Upper lobe of left lung (tissue), 6 donors: ENCODE measurements at regions not wholly inside any gene's neighbourhood (a gene's known extent, or its start where the extent isn't known, plus 50 kb on each side); places are given as distances from the start of the nearest gene placed in this dataset.

ENCODE experiments used
- ATAC-seq, 2 donors: fragments of 200-7000 bp; cut with Tn5 transposase; one replicate each; pipeline ENCODE4 v1.9.1; 2022; ENCODE audit warnings: mild to moderate bottlenecking in 2 of 2, moderate library complexity in 2 of 2; ENCODE audit not compliant: low FRiP score in 2 of 2
- DNase-seq, 2 donors: peaks; one replicate each; pipeline ENCODE4 v3.0.0-alpha.2; 2019 to 2020
- H3K27ac ChIP-seq, 4 donors: fragments of 200-600 bp; sonication (generic); one replicate each; pipeline ENCODE4 v1.5.1; 2016 to 2019
- H3K27me3 ChIP-seq, 4 donors: fragments of 200-600 bp; sonication (generic); one replicate each; pipeline ENCODE4 v1.5.1; 2017 to 2019
- H3K36me3 ChIP-seq, 4 donors: fragments of 200-600 bp; sonication (generic); one replicate each; pipeline ENCODE4 v1.5.1; 2016 to 2019
- H3K4me1 ChIP-seq, 4 donors: fragments of 200-600 bp; sonication (generic); one replicate each; pipeline ENCODE4 v1.5.1; 2018 to 2019
- H3K4me3 ChIP-seq, 4 donors: fragments of 200-600 bp; sonication (generic); one replicate each; pipeline ENCODE4 v1.5.1; 2017 to 2019; ENCODE audit warnings: mild to moderate bottlenecking in 2 of 4, moderate library complexity in 1 of 4
- H3K9me3 ChIP-seq, 4 donors: fragments of 200-600 bp; sonication (generic); one replicate each; pipeline ENCODE4 v1.5.1; 2018 to 2019
- EP300 ChIP-seq, 4 donors: sonication (generic); formaldehyde crosslinking; IDR thresholded peaks; one replicate each; pipeline ENCODE4 v1.5.1; 2017; ENCODE audit warnings: antibody characterized with exemption in 4 of 4, control low read depth in 2 of 4
- POLR2A ChIP-seq, 4 donors: fragments of 450-650 bp; IDR thresholded peaks; one replicate each; pipeline ENCODE4 v1.5.1; 2016 to 2017; ENCODE audit warnings: antibody characterized with exemption in 4 of 4, mild to moderate bottlenecking in 2 of 4
- POLR2AphosphoS5 ChIP-seq, 2 donors: sonication (generic); formaldehyde crosslinking; IDR thresholded peaks; one replicate each; pipeline ENCODE4 v1.5.1; 2017; ENCODE audit warnings: antibody characterized with exemption in 2 of 2
- WGBS, 2 donors: methylation state at CpG; one replicate each; pipeline ENCODE4 v1.1.5; 2017 to 2018; 5-methylcytosine and 5-hydroxymethylcytosine counted together
- TF ChIP-seq, protein P1 (sequence below), 6 experiments: fragments of 450-650 bp in 4 of 6; fragments of 200-600 bp in 2 of 6; sonication (generic) in 2 of 6; IDR thresholded peaks; one replicate each; pipeline ENCODE4 v1.5.1; 2016 to 2019; ENCODE audit warnings: antibody characterized with exemption in 6 of 6
- donor health status: DM: no; HTN: no; CAD: no; lungs with moderate emphysema.
- donor health status: DM: no; HTN: yes; CAD: no; lungs with severe emphysema.

DNA sequence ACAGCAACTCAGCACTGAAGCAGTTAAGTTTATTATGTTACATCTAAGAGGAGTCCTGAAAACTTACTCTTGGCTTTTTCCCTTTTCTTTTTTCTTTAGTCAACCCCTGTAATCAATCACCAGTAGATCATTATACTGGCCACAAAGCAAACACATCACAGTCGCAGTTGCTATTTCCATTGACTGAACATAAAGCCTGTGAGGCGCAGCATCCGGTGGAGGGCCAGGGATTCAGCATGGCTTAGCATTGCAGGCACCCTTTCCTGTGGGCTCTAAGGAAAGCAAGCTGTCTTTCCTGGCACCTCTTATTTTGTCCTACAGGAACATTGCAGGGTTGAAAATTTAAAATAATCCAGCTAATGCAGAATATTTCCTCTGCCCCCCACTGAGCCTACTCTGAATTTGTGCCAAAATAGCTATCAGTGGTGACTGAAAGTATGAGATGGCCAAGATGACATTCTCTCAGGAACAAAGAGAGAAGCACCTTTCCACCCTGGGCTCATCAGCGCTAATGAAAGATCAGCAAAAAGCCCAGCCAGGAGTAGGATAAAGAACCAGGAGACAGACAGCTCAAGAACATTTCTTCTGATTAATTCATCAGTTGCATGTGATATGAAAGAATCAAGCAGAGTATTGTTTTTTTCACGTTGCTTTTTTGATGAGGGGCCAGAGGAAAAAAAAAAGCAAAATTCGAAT is 85.3 kb upstream of the SULT1C3 start:
- H3K27me3 ChIP-seq: no peaks in the 10 kb centered on the region
- no peak for TF ChIP-seq POLR2AphosphoS5 (IDR thresholded peaks at IDR 0.05)
- TF ChIP-seq, protein P1, sequence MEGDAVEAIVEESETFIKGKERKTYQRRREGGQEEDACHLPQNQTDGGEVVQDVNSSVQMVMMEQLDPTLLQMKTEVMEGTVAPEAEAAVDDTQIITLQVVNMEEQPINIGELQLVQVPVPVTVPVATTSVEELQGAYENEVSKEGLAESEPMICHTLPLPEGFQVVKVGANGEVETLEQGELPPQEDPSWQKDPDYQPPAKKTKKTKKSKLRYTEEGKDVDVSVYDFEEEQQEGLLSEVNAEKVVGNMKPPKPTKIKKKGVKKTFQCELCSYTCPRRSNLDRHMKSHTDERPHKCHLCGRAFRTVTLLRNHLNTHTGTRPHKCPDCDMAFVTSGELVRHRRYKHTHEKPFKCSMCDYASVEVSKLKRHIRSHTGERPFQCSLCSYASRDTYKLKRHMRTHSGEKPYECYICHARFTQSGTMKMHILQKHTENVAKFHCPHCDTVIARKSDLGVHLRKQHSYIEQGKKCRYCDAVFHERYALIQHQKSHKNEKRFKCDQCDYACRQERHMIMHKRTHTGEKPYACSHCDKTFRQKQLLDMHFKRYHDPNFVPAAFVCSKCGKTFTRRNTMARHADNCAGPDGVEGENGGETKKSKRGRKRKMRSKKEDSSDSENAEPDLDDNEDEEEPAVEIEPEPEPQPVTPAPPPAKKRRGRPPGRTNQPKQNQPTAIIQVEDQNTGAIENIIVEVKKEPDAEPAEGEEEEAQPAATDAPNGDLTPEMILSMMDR (IDR thresholded peaks at IDR 0.05): no peak
- no peak for TF ChIP-seq POLR2A (IDR thresholded peaks at IDR 0.05)
- TF ChIP-seq EP300 (IDR thresholded peaks at IDR 0.05): no peak
- no peaks in the 10 kb centered on the region for H3K4me1 ChIP-seq
- ATAC-seq (no peak), DNase-seq (no peak)
- H3K4me3 ChIP-seq: no peak overlapping the region
- H3K9me3 ChIP-seq: no peaks in the 10 kb centered on the region
- H3K36me3 ChIP-seq: no peaks in the 10 kb centered on the region
- WGBS, 2 donors: 66 to 73% methylated on average over 6 of the region's 6 CpGs
- H3K27ac ChIP-seq: no peak overlapping the region

DNA sequence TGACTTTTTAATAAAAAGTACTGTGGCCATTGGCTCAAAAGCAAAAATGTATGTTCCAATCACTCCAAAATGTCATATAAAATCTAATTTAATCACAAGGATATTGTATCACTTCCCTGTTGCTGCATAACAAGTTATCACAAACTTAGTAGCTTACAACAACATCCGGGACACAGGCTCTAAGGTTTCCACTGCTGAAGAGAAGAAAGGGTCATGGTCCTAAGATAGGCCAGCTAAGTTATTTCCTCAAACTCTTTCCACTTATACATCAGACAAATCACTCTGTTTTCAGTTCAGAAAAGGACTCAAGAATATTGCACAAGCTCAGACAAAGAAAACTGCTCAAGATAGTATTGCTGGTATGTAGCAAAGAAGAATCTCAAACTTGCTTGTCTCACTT is 78.5 kb upstream of the SULT1C3 start:
- TF ChIP-seq, protein P1 (IDR thresholded peaks at IDR 0.05): no peak
- TF ChIP-seq POLR2A (IDR thresholded peaks at IDR 0.05) (no peak), POLR2AphosphoS5 (IDR thresholded peaks at IDR 0.05) (no peak), EP300 (IDR thresholded peaks at IDR 0.05) (no peak)
- DNase-seq (no peak), ATAC-seq (no peak)
- Histone ChIP-seq H3K4me3 (no peak overlapping the region), H3K27ac (no peak overlapping the region), H3K36me3 (no peaks in the 10 kb centered on the region), H3K4me1 (no peaks in the 10 kb centered on the region), H3K9me3 (no peaks in the 10 kb centered on the region), H3K27me3 (no peaks in the 10 kb centered on the region)
- WGBS, 2 donors: 80 to 93% methylated on average over 1 of the region's 1 CpG

DNA sequence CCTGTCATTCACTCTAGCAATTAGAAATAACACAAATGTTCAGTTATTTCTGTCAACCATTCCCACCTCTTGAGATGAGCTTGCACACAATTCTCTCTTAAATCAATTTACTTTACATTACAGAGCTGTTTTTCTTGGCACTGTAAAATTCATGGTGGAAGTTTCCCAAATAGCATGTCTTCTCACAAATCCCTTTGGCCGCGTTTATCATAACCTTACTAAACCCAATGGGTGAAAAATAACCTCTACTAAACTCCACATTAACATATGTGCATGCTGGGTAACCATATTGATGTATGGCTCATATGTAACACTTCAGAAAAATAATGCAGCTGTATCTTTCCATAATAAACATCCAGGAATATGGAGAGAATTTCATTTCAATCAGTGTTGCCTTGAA is 75.5 kb upstream of the SULT1C3 start:
- DNase-seq (no peak), ATAC-seq (no peak)
- Histone ChIP-seq H3K27me3 (no peaks in the 10 kb centered on the region), H3K4me1 (no peaks in the 10 kb centered on the region), H3K9me3 (no peaks in the 10 kb centered on the region), H3K27ac (no peak overlapping the region), H3K36me3 (no peaks in the 10 kb centered on the region), H3K4me3 (no peak overlapping the region)
- 68 to 81% methylated on average over 2 of the region's 2 CpGs for WGBS, 2 donors
- TF ChIP-seq EP300 (IDR thresholded peaks at IDR 0.05): no peak
- no peak for TF ChIP-seq POLR2AphosphoS5 (IDR thresholded peaks at IDR 0.05)
- TF ChIP-seq, protein P1 (IDR thresholded peaks at IDR 0.05): no peak
- TF ChIP-seq POLR2A (IDR thresholded peaks at IDR 0.05): no peak

DNA sequence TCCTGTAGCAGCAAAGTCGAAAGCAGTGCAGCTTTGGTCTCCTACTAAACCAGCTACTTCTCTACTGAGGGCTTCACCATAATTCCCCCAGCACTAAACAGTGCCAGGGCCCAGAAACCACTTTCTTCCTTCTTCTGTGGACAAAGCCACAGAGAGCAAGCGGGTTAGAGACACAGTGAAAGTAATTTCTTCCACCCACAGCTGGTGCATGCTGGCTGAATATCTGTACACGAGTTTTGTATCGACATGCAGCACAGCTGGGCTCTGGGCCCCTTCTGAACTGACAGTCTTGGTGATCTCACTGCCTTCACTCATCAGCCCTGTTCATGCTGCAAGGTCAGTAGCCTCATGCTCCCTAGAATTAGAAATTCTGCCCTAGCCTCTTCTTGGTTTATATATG is 74.0 kb upstream of the SULT1C3 start:
- Histone ChIP-seq H3K9me3 (no peaks in the 10 kb centered on the region), H3K27ac (no peak overlapping the region), H3K36me3 (no peaks in the 10 kb centered on the region), H3K27me3 (no peaks in the 10 kb centered on the region), H3K4me1 (no peaks in the 10 kb centered on the region), H3K4me3 (no peak overlapping the region)
- TF ChIP-seq, protein P1 (IDR thresholded peaks at IDR 0.05): no peak
- ATAC-seq (no peak), DNase-seq (no peak)
- 59 to 67% methylated on average over 2 to 4 of the region's 4 CpGs for WGBS, 2 donors

DNA sequence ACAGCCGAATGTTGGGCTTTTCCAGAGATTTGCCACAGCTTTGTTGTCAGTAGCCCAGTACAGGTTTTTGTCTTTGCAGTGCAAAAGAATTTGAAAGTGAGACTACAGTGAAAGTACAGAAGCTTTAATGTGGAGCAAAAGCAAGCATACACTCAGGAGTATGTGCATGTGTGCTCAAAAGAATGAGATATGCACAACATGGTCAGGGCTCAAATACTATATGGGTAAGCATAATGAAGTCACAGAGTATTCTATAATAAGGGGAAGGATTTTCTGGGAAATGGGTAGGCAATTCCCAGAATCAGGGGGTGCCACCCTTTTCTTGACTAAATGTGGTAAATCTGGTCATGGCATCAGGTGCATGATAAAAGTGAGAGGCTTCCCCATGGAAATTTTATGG is 72.1 kb upstream of the SULT1C3 start:
- H3K27ac ChIP-seq: no peak overlapping the region
- H3K36me3 ChIP-seq: no peaks in the 10 kb centered on the region
- TF ChIP-seq EP300 (IDR thresholded peaks at IDR 0.05) (no peak), POLR2AphosphoS5 (IDR thresholded peaks at IDR 0.05) (no peak), POLR2A (IDR thresholded peaks at IDR 0.05) (no peak)
- TF ChIP-seq, protein P1 (IDR thresholded peaks at IDR 0.05): no peak
- H3K4me1 ChIP-seq: no peaks in the 10 kb centered on the region
- WGBS, 2 donors: 81 to 88% methylated on average over 1 of the region's 1 CpG
- H3K9me3 ChIP-seq: no peaks in the 10 kb centered on the region
- DNase-seq (no peak), ATAC-seq (no peak)
- H3K27me3 ChIP-seq: no peaks in the 10 kb centered on the region
- no peak overlapping the region for H3K4me3 ChIP-seq
